Stimulated activated CD8-positive, alpha-beta memory T cell treated with anti-CD3 and anti-CD28 coated beads, Interleukin-7, amount 100 ng/mL, for 1 hour (primary cell): ENCODE measurements at regions not wholly inside any gene's neighbourhood (a gene's known extent, or its start where the extent isn't known, plus 50 kb on each side); places are given as distances from the start of the nearest gene placed in this dataset.

Experiments
- DNase-seq, 2 donors: peaks; one replicate each; pipeline ENCODE4 v3.0.0-alpha.2; 2020; ENCODE audit warnings: low read depth in 2 of 2

DNA sequence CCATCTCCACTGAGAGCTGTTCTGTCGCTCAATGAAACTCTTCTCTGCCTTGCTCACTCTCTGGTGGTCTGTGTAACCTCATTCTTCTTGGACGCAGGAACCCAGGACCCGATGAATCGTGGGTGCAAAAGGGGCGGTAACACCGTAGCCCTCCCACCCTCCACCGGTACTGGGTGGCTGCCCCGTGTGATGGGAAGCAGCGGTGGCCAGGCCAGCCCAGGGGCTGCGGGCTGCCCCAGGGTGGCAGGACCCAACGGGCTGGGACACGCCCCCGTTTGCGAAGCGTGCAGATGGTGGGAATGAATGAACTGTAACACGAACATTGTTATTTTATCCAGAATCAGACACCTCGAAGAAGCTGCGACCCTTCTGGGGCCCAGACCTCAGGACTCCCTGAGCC, 92.3 kb upstream of the BACE2 start:
- no peak for DNase-seq

DNA sequence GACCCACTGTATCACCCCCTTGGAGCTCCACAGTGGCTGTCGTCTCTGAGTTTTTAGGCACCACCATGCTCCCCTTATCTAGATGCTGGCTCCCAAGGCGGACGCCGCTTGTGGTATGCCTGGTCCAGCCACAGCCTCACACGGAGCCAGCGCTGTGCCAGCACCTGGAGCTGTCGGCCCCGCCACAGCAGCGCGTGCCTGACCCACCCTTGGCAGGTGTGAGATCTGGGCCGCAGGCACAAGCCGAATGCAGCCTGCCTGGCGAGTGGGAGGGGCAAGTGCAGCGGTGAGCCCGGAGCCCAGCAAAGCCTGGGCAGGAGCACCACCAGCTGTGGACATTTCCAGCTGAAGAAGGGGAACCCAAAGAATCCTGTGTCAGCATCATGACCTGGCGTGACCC, 91.9 kb upstream of the BACE2 start:
- DNase-seq: no peak

DNA sequence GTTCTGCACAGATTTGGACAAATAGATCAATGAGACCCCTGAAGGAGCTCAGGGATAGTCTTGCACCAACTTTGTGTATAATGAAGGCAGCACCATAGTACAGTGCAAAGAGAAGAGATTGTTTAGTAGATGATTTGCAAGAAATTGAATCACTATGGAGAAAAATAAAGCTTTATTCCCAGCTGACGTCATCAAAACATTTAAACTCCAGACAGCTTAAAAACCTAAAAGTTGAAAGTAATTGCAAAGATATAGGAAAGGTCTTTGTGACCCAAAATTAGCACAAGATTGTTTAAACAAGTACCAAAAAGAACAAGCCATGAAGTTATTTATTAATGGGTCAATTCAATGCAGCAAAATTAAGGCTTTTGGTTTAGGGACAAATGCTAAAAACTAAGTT, 88.8 kb upstream of the BACE2 start:
- DNase-seq: no peak

DNA sequence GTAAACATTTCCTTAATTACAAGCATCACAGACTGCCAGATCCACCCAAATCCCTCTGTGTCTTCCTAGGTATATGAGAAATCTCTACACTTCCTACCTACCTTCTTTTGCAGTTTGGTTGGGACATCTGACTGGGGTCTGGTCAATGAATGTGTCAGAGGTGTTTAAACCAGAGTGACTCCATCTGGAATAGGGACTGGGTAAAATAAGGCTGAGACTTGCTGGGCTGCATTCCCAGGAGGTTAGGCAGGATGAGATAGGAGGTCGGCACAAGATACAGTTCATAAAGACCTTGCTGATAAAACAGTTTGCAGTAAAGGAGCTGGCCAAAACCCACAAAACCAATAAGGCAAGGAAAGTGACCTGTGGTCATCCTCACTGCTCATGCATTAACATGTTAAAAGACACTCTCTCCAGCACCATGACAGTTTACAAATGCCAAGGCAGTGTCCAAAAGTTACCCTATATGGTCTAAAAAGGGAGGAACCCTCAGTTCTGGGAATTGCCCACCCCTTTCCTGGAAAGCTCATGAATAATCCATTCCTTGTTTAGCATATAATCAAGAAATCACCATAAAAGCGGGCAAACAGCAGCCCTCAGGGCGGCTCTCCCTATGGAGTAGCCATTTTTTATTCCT, 87.4 kb upstream of the BACE2 start:
- no peak for DNase-seq

DNA sequence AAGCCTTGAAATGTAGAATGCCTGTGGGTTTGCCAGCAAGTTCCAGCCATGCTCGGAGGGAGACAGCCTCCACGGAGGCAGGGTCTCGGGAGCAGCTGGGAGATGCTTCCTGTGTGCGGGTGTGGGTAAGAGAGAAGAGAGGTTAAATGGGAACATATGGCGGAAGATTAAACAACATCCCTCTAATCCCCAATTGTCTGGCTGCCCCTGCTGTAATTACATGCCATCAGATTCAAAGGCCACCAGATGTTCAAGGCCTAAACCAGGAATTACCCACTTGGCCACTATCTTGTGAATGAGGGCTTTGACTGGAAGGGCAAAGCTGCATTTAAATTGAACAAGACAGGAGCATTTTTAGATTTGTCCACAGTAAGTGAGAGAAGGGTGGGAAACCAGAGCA, 81.4 kb upstream of the BACE2 start:
- no peak for DNase-seq

DNA sequence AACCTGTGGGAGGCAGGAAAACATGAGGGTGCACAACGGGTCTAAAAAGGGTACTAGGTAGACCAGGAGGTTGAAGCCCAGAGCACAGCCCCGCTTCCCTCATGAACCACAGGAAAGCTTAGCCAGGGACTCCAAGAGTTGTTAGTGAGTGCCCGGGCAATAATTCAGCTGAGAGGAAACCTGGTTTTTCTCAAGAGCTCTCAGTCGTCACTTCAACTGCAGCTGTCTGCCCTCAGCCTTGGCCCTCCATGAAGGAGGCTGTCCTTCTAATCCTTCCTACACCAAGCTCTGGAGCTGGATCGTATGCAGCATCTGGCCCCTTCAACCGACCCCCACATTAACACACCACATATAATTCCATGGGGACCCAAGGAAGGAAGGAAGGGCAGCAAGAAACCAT, 77.0 kb upstream of the BACE2 start:
- no peak for DNase-seq

DNA sequence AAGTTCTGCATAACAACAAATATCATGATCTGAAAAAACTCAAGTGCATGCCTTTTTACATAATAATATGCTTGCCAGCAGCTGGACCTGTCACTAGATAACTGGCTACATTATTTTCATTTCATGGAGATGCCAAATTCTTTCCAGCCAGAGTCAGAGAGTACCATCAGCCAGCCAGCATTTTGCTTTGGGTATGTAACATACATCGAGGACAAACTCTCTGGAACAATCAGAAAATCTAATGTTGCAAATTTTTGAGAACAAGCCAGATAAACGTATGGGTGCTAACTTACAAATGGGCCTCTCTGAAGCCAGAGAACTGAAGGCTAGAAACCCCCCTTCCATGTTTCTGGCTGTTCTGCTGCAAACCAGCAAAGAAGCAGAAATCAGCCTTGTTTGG, 76.3 kb upstream of the BACE2 start:
- no peak for DNase-seq

DNA sequence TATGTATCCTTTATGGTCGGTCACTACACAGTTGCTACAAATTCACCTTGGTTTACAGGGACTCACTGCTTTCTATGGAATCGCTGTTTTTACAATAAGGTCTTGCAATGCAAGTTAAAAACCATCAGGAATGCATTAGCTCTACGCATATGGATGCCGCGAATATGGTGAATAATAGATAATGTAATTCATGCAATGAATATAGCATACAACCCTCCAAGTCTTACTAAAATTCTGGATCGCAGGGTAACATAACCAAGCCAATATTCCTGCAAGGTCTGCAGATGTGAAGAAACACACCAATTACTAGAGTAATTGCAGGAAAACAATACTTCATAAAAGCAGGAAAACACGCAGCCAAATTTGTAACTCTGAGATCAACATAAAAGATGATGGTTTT, 75.6 kb upstream of the BACE2 start:
- no peak for DNase-seq

DNA sequence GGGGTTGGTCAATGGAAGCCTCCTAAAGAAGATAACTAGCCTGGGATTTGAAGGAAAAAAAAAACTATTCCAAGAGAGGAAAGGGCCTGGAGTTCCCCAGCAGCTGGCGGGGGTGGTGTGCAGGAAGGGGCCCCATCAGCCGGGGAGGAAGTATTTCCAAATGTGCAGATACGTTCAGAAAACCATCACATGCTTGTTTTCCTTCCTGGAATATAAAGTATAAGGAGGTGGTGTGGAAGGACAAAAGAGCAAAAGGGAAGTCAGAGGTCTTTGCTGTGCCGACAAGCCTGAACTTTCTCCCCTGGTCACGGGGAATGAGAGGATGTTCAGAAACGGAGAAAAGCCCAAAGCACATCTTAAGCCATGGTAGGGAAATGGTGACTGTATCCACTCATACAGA, 72.0 kb upstream of the BACE2 start:
- no peak for DNase-seq

DNA sequence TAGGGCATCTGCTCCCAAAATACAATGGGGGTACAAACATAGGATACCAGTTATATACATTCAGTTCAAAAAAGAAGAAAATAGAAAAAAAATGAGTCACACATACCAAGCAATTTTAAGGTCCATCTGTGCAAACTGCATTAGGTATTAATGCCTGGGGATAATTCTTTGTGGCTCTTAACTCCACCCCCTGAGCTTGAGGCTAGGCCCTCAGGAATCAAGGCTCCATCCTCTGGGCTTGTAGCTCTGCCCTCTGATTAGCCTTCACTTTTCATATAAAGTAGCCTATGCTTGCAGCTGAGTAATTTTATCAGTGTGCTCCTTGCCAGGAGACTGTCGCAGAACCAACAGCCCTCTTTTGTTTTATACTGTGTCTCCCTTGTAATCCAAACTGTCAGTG, 69.9 kb upstream of the BACE2 start:
- DNase-seq: no peak

DNA sequence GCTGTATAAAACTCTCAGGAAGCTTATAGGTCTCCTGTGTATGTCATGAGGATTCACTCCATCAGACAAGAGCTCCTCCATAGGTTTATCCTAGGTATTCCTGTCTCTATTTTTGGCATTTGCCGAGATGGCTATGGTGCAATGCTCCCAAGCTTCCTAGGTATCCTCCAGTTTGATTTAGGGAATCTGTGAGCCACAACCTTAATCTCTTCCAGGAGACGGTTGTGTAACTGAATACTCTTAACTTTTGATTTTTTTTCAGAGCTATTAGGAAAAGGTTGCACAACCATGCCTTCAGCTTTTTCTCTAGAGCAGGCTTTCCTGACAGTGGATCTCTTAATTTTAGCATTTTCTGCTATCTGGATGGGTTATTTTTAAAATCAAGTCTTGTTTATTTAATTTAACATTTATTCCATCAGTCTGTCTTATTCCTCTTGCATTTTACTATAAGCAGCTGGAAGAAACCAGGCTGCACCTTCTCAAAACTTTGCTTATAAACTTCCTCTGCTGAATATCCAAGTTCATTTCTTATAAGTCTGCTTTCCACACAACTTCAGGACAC, 69.4 kb upstream of the BACE2 start:
- no peak for DNase-seq

DNA sequence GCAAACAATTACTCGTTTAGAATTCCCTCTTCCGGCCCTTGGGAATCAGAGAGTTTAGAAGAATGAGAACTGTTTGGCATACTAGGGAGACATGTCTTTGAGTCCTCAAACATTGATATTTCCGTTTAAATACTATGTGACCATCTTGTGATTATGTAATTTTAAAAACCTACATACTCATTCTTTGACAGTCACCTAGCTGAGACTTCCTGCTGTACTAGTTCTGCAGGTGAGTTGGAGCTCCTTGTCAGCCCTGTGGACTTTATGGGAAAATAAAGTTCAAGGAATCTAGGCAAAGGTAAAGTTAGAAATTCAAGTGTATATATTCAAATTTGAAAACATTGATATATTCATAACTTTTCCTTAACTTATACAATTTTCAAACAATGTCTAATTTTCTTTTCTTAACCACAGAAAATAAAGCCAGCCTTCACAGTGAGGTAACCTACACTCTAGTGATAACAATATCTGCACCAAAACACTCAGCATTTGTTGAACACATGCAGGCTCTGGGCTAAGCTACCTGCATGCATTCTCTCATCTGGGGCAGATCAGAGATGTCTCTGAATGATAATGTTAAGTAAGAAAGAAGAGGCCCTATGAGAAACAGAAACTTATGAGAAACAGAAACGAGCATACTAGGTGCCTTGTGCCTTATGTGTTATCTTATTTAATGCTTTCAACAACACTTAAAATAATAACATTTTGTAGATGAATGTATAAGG, 67.0 kb upstream of the BACE2 start:
- DNase-seq: no peak

DNA sequence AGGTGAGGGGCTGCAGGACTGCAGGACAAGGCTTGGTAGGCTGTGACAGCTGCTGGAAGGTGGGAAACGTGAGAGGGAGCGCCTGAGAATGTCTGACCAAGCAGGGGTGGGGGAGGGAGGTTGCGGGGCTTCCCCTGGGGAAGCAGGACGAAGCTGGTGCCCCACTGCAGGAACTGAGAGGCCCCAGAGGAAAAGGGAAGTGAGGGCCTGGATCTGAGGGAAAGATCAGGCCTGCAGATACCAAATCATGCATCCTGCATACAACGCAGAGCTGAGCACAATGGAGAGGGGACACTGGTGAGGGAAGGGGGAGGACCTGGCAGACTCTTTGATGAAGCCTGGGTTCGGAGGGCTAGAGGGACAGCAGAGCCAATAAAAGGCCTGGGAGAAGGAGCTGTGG, 65.7 kb upstream of the BACE2 start:
- no peak for DNase-seq

DNA sequence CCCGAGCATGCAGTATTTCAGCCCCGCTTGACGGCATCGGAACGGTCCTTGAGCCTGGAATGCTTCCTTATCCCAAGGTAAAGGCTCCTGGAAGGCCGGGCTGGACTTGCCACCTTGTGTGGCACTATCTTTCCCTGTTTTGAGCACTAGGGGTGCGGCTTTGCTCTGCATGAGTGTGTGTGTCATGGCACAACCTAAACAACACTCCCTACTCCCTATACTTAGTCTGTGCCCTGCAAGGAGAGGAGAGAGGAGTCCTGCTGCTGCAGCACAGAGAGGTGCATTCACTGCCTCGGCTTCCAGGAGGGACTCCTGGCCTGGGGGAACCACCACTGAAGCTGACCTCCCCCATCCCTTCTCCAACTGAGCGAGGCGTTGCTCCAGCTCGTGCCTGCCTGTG, 60.4 kb upstream of the BACE2 start:
- no peak for DNase-seq

DNA sequence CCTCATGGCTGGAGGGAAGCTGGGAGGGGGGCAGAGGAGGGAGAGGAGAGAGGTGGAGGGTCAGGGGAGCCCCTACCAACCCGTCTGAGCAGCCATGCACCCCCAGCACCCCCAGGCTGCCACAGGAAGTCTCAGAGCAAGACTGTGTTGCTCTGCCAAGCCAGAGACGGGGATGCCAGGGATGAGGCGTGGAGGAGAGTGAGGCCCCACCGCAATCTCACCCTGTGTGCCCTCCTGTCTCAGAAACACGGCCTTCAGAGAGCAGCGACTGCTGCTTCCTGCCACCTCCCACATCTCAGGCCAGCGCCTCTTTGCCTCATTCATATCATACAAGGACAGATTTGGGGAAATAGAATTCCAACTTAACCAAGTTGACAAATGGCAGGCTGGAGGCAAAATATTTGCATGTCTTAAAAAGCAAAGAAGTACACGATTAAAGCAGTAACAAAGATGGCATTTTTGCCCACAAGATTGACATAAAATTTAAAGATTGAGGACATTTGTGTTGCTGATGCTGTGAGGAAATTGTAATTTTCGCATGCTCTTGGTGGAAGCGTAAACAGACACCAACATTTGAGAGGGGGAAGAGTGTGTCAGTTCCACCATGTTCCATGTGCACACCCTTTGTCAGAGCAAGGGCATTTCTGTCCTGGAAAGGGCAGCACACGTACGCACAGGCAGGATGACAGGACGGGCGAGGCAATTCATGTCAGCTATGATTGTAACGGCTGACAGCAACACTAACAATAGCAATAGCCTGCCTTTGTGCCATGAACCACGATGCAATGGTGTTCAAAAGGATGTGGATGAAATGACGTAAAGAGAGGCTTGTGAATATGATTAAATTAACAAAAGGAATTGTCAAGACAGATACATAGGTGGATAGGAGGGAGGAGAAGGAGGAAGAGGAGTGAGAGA, 59.0 kb upstream of the BACE2 start:
- no peak for DNase-seq

DNA sequence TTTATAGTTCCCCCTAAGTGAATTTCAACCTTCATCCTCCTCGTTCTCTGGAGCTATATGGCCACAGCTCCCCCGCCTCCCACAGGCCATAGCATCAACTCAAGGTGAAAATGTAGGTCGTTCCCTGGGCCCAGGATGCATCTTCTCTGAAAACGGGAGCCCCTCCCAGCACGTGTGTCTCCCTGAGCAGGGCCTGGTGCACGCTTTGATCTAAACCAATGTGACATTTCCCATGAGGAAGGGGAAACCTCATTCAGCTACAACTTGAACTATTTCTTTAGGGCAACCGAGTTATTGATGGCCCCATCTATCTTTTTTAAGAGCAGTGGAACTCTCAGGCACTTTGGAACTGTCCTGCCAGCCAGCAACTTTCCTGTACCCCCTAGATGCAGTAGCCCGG, 57.8 kb upstream of the BACE2 start:
- no peak for DNase-seq

DNA sequence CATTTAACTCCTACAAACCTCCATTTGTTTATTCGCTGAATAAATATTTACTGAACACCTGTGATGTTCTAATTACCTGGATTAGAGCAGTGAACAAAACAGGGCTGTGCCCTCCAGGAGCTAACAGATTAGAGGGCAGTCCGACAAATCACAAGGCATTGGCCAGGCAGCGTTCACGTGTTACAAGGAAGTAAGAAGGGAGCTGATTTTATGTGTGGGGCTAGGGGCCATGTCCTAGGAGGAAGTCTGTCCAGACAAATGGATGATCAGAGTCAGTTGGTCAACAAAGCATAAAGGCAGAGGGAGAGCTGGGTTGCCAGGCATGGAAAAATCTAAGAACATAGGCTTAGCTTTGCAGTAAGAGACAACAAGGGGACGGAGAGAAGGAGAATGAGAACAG, 57.3 kb upstream of the BACE2 start:
- DNase-seq: no peak

DNA sequence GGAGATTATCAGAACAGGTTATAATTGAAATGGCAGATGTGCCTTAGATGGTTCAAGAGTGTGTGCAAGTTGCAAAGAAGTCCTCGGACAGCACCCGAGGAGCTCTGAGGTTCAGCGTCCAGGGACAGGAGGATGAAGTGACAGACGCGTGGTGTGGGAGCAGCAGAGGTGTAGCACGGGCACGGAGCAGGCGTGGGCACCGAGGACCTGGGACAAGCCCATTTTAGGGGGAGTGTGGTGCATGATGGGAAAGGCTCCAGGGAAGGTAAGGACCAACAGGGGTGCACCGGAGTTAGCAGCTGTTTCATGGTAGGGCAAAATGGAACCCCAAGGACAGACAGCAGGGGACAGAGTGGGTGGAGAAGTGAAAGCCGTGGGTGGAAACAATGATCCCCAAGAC, 56.3 kb upstream of the BACE2 start:
- no peak for DNase-seq

DNA sequence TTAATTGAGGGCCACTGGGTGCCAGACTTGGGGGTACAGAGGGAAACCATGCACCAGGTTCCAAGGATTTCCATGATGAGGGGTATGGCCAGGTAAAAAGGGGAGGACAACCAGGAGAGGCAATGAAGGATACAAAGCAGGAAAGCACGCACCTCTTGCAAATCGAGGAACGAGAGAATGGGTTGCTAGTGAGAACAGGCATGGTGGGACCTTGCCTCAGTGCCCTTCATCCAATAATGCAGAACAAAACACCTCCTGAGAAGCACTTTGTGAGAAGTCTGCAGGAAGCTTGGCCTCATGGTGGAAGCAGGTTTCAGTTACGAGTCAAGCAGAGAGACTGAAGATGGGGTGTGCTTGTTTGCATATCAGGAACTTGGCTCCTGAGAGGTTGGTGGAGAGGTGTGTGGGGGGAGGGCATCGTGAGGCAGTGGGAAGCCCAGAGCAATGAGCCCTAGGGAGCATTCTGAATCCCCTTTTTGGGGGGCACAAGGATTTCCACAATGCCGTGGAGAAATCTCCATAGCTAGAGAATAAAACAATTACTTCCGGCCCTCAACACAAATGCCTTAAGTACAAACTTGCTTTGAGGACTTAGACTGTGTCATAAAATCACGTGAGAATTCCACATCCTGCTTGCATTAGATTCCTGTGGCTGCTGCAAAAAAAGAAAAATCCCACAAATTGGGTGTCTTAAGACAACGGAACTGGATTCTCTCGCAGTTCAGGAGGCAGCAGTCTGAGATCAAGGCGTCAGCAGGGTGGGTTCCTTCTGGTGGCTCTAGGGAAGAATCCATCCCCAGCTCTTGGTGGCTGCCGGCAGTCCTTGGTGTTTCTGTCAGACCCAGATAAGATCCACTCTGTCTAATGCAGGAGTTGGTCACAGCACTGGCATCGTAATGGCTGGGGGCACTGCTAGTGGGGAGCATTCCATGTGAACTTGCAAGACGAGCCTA, 54.9 kb upstream of the BACE2 start:
- no peak for DNase-seq

DNA sequence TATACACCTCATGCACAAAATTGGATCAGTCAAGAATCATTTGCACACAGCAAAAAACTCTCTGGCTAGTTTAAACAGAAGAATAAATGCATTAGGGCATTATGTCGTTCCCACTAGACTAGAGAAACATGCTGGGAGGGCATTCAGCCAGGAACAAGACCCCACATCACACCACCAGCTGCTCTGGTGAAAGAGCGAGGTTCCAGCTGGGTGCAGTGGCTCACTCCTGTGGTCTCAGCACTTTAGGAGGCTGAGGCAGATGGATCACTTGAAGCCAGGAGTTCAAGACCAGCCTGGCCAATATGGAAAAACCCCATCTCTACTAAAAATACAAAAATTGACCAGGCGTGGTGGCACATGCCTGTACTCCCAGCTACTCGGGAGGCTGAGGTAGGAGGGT, 52.1 kb upstream of the BACE2 start:
- no peak for DNase-seq
